ENCODE measurements at regions not wholly inside any gene's neighbourhood (a gene's known extent, or its start where the extent isn't known, plus 50 kb on each side); places are given as distances from the start of the nearest gene placed in this dataset.
"Not testable (repeated sequence)": the region's sequence is repeated elsewhere in the genome, so short reads cannot be mapped to it uniquely, and the experiment has no call there.

- DNase-seq (ENCODE audit: low read depth) = no peak
Measured at GRCh38 chr1:218494449-218494852, 149.3 kb downstream of the TGFB2 start.

GRCh38 chr1:218495931-218496330 lies 150.8 kb downstream of the TGFB2 start:
- peak; percentile 31 for DNase-seq (ENCODE audit: low read depth)

GRCh38 chr1:218496561-218496960 lies 151.4 kb downstream of the TGFB2 start:
- DNase-seq (ENCODE audit: low read depth) = peak; percentile 100

- peak; percentile 82 for DNase-seq (ENCODE audit: low read depth)
Measured at GRCh38 chr1:218498056-218498938, 153.2 kb downstream of the TGFB2 start.

- peak; percentile 78 for DNase-seq (ENCODE audit: low read depth)
Measured at GRCh38 chr1:218499011-218499691, 154.0 kb downstream of the TGFB2 start.

- no peak for DNase-seq (ENCODE audit: low read depth)
Measured at GRCh38 chr1:218499911-218500310, 154.8 kb downstream of the TGFB2 start.

GRCh38 chr1:218501161-218501560 lies 156.0 kb downstream of the TGFB2 start:
- DNase-seq (ENCODE audit: low read depth) = no peak

GRCh38 chr1:218502383-218502782 lies 157.2 kb downstream of the TGFB2 start:
- DNase-seq (ENCODE audit: low read depth) = no peak

GRCh38 chr1:218503102-218503501 lies 158.0 kb downstream of the TGFB2 start:
- DNase-seq (ENCODE audit: low read depth) = no peak

GRCh38 chr1:218507355-218508002 lies 162.3 kb downstream of the TGFB2 start:
- peak; percentile 22 for DNase-seq (ENCODE audit: low read depth)

- DNase-seq (ENCODE audit: low read depth) = no peak
Measured at GRCh38 chr1:218510153-218510772, 165.1 kb downstream of the TGFB2 start.

GRCh38 chr1:218513328-218513727 lies 168.2 kb downstream of the TGFB2 start:
- DNase-seq (ENCODE audit: low read depth) = no peak

- DNase-seq (ENCODE audit: low read depth) = no peak
Measured at GRCh38 chr1:218514689-218515088, 169.6 kb downstream of the TGFB2 start.

GRCh38 chr1:218516526-218516925 lies 171.4 kb downstream of the TGFB2 start:
- DNase-seq (ENCODE audit: low read depth) = no peak

- no peak for DNase-seq (ENCODE audit: low read depth)
Measured at GRCh38 chr1:218517459-218517858, 172.3 kb downstream of the TGFB2 start.

GRCh38 chr1:218518216-218518740 lies 173.1 kb downstream of the TGFB2 start:
- DNase-seq (ENCODE audit: low read depth) = no peak

GRCh38 chr1:218520646-218521045 lies 175.5 kb downstream of the TGFB2 start:
- not testable (repeated sequence) for DNase-seq (ENCODE audit: low read depth)

GRCh38 chr1:218521414-218522169 lies 176.5 kb downstream of the TGFB2 start:
- peak; percentile 75 for DNase-seq (ENCODE audit: low read depth)

- no peak for DNase-seq (ENCODE audit: low read depth)
Measured at GRCh38 chr1:218524526-218524925, 179.4 kb downstream of the TGFB2 start.

GRCh38 chr1:218525031-218525430 lies 179.9 kb downstream of the TGFB2 start:
- no peak for DNase-seq (ENCODE audit: low read depth)

GRCh38 chr1:218525451-218526197 lies 180.5 kb downstream of the TGFB2 start:
- no peak for DNase-seq (ENCODE audit: low read depth)

Data from ELR (cell line).